ENCODE measurements at regions not wholly inside any gene's neighbourhood (a gene's known extent, or its start where the extent isn't known, plus 50 kb on each side); places are given as distances from the start of the nearest gene placed in this dataset.
"Not testable (repeated sequence)": the region's sequence is repeated elsewhere in the genome, so short reads cannot be mapped to it uniquely, and the experiment has no call there.

GRCh38 chr20:41702647-41703046 is 84.5 kb upstream of the CHD6 start:
- no peak for DNase-seq (ENCODE audit: low read depth)
- H3K4me3 ChIP-seq (ENCODE audit: control insufficient read depth, low read depth, low read length) = no peak overlapping the region
- no peak for TF ChIP-seq CTCF (IDR thresholded peaks at IDR 0.05; ENCODE audit: control insufficient read depth, insufficient read depth, low read depth, low read length, missing control alignments)

- DNase-seq (ENCODE audit: low read depth) = no peak
- no peak overlapping the region for H3K4me3 ChIP-seq (ENCODE audit: control insufficient read depth, low read depth, low read length)
- no peak for TF ChIP-seq CTCF (IDR thresholded peaks at IDR 0.05; ENCODE audit: control insufficient read depth, insufficient read depth, low read depth, low read length, missing control alignments)
Measured at GRCh38 chr20:41701588-41702348, 83.6 kb upstream of the CHD6 start.

- not testable (repeated sequence) for DNase-seq (ENCODE audit: low read depth); H3K4me3 ChIP-seq (ENCODE audit: control insufficient read depth, low read depth, low read length)
Measured at GRCh38 chr20:41699673-41700072, 81.5 kb upstream of the CHD6 start.

GRCh38 chr20:41697861-41698559 is 79.8 kb upstream of the CHD6 start:
- no peak overlapping the region for H3K4me3 ChIP-seq (ENCODE audit: control insufficient read depth, low read depth, low read length)
- TF ChIP-seq CTCF (IDR thresholded peaks at IDR 0.05; ENCODE audit: control insufficient read depth, insufficient read depth, low read depth, low read length, missing control alignments) = peak; percentile 84
- no peak for DNase-seq (ENCODE audit: low read depth)

GRCh38 chr20:41696428-41696827 is 78.3 kb upstream of the CHD6 start:
- no peak overlapping the region for H3K4me3 ChIP-seq (ENCODE audit: control insufficient read depth, low read depth, low read length)
- no peak for TF ChIP-seq CTCF (IDR thresholded peaks at IDR 0.05; ENCODE audit: control insufficient read depth, insufficient read depth, low read depth, low read length, missing control alignments)
- no peak for DNase-seq (ENCODE audit: low read depth)

- no peak for DNase-seq (ENCODE audit: low read depth)
- no peak for TF ChIP-seq CTCF (IDR thresholded peaks at IDR 0.05; ENCODE audit: control insufficient read depth, insufficient read depth, low read depth, low read length, missing control alignments)
- H3K4me3 ChIP-seq (ENCODE audit: control insufficient read depth, low read depth, low read length) = no peak overlapping the region
Measured at GRCh38 chr20:41694796-41695195, 76.6 kb upstream of the CHD6 start.

All from AG09309 (cell line).